ENCODE measurements at regions not wholly inside any gene's neighbourhood (a gene's known extent, or its start where the extent isn't known, plus 50 kb on each side); places are given as distances from the start of the nearest gene placed in this dataset.

DNA sequence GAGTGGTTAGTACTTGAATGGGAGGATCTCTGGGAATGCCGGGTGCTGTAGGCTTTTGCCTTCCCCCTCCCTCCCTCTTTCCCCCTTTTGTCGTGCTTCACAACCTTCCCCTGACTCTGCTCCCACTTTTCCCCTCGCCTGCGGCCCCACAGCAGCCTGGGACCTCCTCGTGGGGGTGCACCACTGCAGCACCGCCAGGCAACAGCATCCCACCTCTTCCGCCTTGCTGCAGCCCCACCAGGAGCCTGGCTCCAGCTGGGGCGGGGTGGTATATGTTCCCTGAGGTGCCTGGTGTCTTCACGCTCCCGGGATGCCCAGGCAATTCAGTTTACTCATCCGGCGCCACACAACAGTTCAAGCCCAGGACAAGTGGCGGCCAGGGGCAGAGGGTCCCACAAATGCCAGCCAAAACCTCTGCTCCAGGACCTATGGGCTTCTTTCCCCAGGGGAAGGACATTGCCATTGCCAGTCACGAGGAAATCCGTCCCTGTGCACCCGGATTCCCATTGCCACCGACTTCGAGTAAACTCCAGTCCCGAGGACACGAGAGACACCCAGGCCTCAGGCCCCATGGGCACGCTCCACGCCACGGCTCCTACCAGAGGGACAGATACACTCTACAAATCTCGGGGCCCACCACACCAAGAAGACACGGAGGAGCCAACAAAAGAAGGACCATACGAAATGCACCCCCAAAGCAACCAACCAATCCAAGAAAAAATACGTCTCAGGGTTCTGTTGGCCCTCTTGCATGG lies 181.7 kb downstream of the ALG10 start:
- TF ChIP-seq, protein P1, sequence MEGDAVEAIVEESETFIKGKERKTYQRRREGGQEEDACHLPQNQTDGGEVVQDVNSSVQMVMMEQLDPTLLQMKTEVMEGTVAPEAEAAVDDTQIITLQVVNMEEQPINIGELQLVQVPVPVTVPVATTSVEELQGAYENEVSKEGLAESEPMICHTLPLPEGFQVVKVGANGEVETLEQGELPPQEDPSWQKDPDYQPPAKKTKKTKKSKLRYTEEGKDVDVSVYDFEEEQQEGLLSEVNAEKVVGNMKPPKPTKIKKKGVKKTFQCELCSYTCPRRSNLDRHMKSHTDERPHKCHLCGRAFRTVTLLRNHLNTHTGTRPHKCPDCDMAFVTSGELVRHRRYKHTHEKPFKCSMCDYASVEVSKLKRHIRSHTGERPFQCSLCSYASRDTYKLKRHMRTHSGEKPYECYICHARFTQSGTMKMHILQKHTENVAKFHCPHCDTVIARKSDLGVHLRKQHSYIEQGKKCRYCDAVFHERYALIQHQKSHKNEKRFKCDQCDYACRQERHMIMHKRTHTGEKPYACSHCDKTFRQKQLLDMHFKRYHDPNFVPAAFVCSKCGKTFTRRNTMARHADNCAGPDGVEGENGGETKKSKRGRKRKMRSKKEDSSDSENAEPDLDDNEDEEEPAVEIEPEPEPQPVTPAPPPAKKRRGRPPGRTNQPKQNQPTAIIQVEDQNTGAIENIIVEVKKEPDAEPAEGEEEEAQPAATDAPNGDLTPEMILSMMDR (IDR thresholded peaks at IDR 0.05; ENCODE audit: unreplicated experiment in 3 of 3) = no peak
- H3K4me3 Mint-ChIP-seq = no peak overlapping the region
- H3K4me1 Mint-ChIP-seq = no peaks in the 10 kb centered on the region
- no peak overlapping the region for H3K27ac Mint-ChIP-seq
- H3K36me3 Mint-ChIP-seq (ENCODE audit: low read depth) = peaks cover 9% of the 10 kb centered on the region
- H3K9me3 Mint-ChIP-seq = peaks cover 46% of the 10 kb centered on the region
- H3K27me3 Mint-ChIP-seq (ENCODE audit: low read depth) = no peaks in the 10 kb centered on the region

DNA sequence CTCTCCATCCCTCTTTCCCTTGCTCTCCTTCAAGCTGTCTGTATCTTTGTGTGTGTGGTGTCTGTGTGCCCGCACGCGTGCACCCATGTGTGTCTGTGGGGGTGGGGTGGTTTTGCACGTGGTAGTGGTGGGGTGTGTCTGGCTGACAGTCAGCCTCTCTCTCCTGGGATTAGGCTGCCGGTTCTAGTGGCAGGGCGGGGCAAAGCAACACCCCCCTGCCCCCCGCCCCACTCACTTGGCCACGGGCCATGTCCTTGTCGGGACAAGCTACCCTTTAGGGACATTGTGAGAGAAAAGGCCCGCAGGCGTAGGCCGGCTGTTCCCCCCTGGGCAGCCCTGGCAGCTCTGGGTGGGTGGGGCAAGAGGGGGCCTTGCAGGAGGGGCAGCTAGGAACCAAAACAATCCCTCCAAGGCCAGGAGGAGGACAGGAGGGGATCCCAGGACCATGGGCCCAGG lies 182.6 kb downstream of the ALG10 start:
- Mint-ChIP-seq H3K27me3 (ENCODE audit: low read depth) (no peaks in the 10 kb centered on the region), H3K4me1 (no peaks in the 10 kb centered on the region), H3K4me3 (no peak overlapping the region)

DNA sequence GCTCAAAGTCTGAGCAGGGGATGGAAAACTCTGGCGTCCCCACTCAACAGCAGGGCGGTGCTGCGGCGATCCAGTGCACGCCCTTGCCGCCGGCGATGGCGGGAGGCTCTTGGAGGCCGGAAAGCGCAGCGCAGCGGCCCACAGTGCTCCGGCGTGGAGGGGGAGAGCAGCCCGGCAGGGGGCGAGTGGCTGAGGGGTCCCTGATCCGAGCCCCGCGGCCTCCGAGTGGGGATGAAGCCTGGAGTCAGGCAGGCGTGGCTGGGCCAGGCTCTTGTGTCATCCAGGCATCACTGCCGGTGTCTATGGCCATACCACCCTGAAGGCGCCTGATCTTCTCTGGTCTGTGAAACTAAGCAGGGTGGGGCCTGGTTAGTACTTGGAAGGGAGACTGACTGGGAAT lies 183.1 kb downstream of the ALG10 start:
- H3K27ac Mint-ChIP-seq = no peak overlapping the region
- H3K4me1 Mint-ChIP-seq = no peaks in the 10 kb centered on the region
- no peaks in the 10 kb centered on the region for H3K27me3 Mint-ChIP-seq (ENCODE audit: low read depth)
- H3K4me3 Mint-ChIP-seq = no peak overlapping the region
- peaks cover 9% of the 10 kb centered on the region for H3K36me3 Mint-ChIP-seq (ENCODE audit: low read depth)
- H3K9me3 Mint-ChIP-seq = peaks cover 47% of the 10 kb centered on the region
- TF ChIP-seq, protein P1 (IDR thresholded peaks at IDR 0.05; ENCODE audit: unreplicated experiment in 3 of 3) = no peak

More for the DNA sequence above, 182.6 kb downstream of the ALG10 start:
- no peak overlapping the region for H3K27ac Mint-ChIP-seq
- TF ChIP-seq, protein P1 (IDR thresholded peaks at IDR 0.05; ENCODE audit: unreplicated experiment in 3 of 3) = no peak
- H3K9me3 Mint-ChIP-seq = peaks cover 47% of the 10 kb centered on the region
- H3K36me3 Mint-ChIP-seq (ENCODE audit: low read depth) = peaks cover 9% of the 10 kb centered on the region

DNA sequence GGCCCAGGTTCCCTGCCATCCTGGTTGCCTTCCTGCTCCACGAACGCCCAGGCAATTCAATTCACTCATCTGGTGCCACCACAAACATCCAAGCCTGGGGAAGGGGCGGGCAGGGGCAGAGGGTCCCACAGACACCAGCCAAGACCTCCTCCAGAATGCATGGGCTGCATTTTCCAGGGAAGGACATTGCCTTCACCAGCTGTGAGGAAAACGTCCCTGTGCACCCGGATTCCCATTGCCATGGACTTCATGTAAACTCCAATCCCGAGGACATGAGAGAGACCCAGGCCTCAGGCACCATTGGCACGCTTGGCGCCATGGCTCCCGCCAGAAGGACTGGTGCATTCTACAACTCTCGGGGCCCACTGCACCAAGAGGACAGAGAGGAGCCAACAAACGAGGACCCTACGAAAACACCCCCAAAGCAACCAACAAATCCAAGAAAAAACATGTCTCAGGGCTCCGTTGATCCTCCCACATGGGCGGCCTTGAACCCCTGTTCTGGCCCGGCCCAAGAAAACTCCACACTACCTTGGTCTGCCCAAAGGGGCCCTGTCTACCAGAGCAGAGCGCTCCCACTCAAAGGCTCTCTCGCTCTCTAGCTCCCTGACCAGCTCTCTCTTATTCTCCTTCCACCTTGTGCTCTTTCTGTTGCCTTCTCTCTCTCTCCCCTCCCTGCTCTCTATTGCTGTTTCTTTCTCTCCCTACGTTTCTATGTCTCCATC lies 183.9 kb downstream of the ALG10 start:
- Mint-ChIP-seq H3K27me3 (ENCODE audit: low read depth) (no peaks in the 10 kb centered on the region), H3K4me3 (no peak overlapping the region), H3K36me3 (ENCODE audit: low read depth) (peaks cover 9% of the 10 kb centered on the region), H3K27ac (no peak overlapping the region), H3K9me3 (peaks cover 53% of the 10 kb centered on the region), H3K4me1 (no peaks in the 10 kb centered on the region)
- TF ChIP-seq, protein P1 (IDR thresholded peaks at IDR 0.05; ENCODE audit: unreplicated experiment in 3 of 3) = no peak

DNA sequence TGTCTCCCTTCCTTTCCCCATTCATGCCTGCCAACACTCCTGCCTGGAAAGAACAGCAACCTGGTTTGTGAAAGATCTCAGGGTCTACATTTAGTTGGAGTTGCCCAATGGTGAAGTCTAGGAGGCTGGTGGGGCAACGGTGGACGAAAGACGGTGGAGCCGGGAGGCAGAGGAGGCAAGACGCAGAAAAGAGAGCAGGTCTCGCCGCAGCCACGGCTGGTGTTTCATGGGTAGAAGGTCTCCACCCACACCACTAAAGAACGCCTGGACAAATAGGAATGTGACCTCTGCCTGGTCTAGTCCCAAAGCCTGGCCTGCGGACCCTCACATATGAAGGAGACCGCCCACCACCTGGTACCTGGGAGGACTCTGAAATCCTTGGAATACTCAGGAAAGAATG lies 185.6 kb downstream of the ALG10 start:
- H3K4me3 Mint-ChIP-seq = no peak overlapping the region
- no peaks in the 10 kb centered on the region for H3K4me1 Mint-ChIP-seq
- H3K27ac Mint-ChIP-seq = no peak overlapping the region
- H3K9me3 Mint-ChIP-seq = peaks cover 55% of the 10 kb centered on the region
- TF ChIP-seq, protein P1 (IDR thresholded peaks at IDR 0.05; ENCODE audit: unreplicated experiment in 3 of 3) = no peak
- peaks cover 9% of the 10 kb centered on the region for H3K36me3 Mint-ChIP-seq (ENCODE audit: low read depth)
- no peaks in the 10 kb centered on the region for H3K27me3 Mint-ChIP-seq (ENCODE audit: low read depth)

All from nephron (organoid).